HT1080 (cell line): ENCODE measurements at regions not wholly inside any gene's neighbourhood (a gene's known extent, or its start where the extent isn't known, plus 50 kb on each side); places are given as distances from the start of the nearest gene placed in this dataset.

ENCODE experiments used
- DNase-seq: peaks from one replicate; pipeline ENCODE4 v3.0.0-alpha.2; 2015; ENCODE audit warnings: low read depth

- DNase-seq, result no peak
Observed at GRCh38 chr1:112788054-112788453, 72.9 kb upstream of the PPM1J start.

GRCh38 chr1:112783059-112783458, 67.9 kb upstream of the PPM1J start:
- DNase-seq, result no peak

- DNase-seq, result no peak
Observed at GRCh38 chr1:112779665-112780526, 64.8 kb upstream of the PPM1J start.

- no peak for DNase-seq
Observed at GRCh38 chr1:112778137-112778536, 63.0 kb upstream of the PPM1J start.

- no peak for DNase-seq
Observed at GRCh38 chr1:112776688-112777087, 61.6 kb upstream of the PPM1J start.

DNA sequence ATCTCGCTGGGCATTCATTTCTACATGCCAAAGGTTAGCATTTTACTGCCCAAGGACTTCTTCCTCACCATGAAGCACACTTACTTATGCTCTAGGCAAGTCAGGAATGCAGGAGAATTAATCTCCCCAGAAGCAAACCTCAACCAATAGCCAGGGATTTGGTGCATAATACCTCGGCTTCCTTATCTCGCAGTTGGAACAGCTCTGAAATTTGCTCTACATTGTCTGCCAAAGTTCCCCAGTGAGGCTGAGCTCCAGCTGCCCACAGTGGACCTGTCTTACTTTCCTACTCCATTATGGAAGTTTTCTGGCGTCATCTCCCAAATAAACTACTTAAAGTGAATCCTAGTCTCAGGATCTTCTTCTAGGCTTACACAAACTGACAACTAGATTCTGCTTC, 57.6 kb upstream of the PPM1J start:
- DNase-seq, result no peak

DNA sequence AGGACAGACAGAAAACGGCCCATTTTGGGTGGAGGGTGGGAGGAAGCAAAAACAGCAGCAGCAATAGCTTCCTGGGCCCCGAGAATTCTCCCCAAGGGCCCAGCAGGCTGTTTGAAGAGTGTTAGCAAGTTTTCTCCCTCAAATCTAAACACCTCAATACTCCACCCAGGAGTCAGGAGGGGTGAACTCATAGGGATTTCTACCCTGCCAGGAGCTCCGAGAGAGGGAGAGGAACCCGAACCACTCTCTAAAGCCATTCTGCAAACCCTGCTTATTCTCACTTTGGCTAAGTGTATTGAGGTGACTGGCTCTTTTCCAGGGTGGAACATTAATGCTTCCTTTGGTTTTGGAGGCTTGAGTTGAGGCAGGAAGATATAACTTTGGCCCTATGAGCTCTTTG, 55.6 kb upstream of the PPM1J start:
- no peak for DNase-seq

- peak; percentile 49 for DNase-seq
Observed at GRCh38 chr1:112769611-112770010, 54.5 kb upstream of the PPM1J start.

GRCh38 chr1:112767646-112768045, 52.5 kb upstream of the PPM1J start:
- no peak for DNase-seq
